ENCODE measurements at regions not wholly inside any gene's neighbourhood (a gene's known extent, or its start where the extent isn't known, plus 50 kb on each side); places are given as distances from the start of the nearest gene placed in this dataset.

DNA sequence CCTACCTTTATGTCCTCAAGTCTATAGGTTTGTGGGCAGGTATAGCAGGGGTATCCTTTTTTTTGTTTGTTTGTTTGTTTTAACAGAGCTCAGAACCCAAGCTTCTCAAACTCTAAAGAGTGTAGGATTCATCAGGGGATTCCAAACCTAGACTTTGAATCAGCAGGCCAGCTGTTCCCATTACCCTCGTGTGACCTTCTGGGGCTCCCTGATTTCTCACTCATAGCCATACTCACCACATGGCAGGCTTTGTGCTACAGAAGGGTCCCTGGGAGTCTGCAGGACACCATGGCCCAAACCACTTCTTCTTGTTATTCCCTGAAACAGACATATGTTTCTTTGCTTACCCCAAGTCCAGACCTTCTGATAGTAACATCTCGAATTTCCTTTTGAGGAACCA, 350.8 kb upstream of the TSHZ2 start:
- Histone ChIP-seq H3K27me3 (no peaks in the 10 kb centered on the region), H3K27ac (no peak overlapping the region), H3K4me3 (no peak overlapping the region), H3K9me3 (ENCODE audit: low read depth) (no peaks in the 10 kb centered on the region), H3K36me3 (no peaks in the 10 kb centered on the region), H3K4me1 (ENCODE audit: low read depth) (no peaks in the 10 kb centered on the region)
- DNase-seq (ENCODE audit: low read depth in 1 of 2, low spot score in 1 of 2) = no peak
- TF ChIP-seq, protein P1, sequence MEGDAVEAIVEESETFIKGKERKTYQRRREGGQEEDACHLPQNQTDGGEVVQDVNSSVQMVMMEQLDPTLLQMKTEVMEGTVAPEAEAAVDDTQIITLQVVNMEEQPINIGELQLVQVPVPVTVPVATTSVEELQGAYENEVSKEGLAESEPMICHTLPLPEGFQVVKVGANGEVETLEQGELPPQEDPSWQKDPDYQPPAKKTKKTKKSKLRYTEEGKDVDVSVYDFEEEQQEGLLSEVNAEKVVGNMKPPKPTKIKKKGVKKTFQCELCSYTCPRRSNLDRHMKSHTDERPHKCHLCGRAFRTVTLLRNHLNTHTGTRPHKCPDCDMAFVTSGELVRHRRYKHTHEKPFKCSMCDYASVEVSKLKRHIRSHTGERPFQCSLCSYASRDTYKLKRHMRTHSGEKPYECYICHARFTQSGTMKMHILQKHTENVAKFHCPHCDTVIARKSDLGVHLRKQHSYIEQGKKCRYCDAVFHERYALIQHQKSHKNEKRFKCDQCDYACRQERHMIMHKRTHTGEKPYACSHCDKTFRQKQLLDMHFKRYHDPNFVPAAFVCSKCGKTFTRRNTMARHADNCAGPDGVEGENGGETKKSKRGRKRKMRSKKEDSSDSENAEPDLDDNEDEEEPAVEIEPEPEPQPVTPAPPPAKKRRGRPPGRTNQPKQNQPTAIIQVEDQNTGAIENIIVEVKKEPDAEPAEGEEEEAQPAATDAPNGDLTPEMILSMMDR (IDR thresholded peaks at IDR 0.05; ENCODE audit: low read depth, low read length) = no peak

GRCh38 chr20:52619671-52620070, 352.5 kb upstream of the TSHZ2 start:
- Histone ChIP-seq H3K27ac (no peak overlapping the region), H3K4me1 (ENCODE audit: low read depth) (no peaks in the 10 kb centered on the region), H3K9me3 (ENCODE audit: low read depth) (no peaks in the 10 kb centered on the region), H3K4me3 (no peak overlapping the region), H3K36me3 (no peaks in the 10 kb centered on the region), H3K27me3 (no peaks in the 10 kb centered on the region)
- no peak for DNase-seq (ENCODE audit: low read depth in 1 of 2, low spot score in 1 of 2)
- TF ChIP-seq, protein P1 (IDR thresholded peaks at IDR 0.05; ENCODE audit: low read depth, low read length) = no peak

GRCh38 chr20:52619101-52619500, 353.1 kb upstream of the TSHZ2 start:
- no peaks in the 10 kb centered on the region for H3K27me3 ChIP-seq
- TF ChIP-seq, protein P1 (IDR thresholded peaks at IDR 0.05; ENCODE audit: low read depth, low read length) = no peak
- no peak overlapping the region for H3K4me3 ChIP-seq
- H3K36me3 ChIP-seq = no peaks in the 10 kb centered on the region
- no peaks in the 10 kb centered on the region for H3K4me1 ChIP-seq (ENCODE audit: low read depth)
- H3K27ac ChIP-seq = no peak overlapping the region
- no peak for DNase-seq (ENCODE audit: low read depth in 1 of 2, low spot score in 1 of 2)
- H3K9me3 ChIP-seq (ENCODE audit: low read depth) = no peaks in the 10 kb centered on the region

- Histone ChIP-seq H3K4me1 (ENCODE audit: low read depth) (no peaks in the 10 kb centered on the region), H3K4me3 (no peak overlapping the region), H3K36me3 (no peaks in the 10 kb centered on the region), H3K9me3 (ENCODE audit: low read depth) (no peaks in the 10 kb centered on the region), H3K27ac (no peak overlapping the region), H3K27me3 (no peaks in the 10 kb centered on the region)
- no peak for DNase-seq (ENCODE audit: low read depth in 1 of 2, low spot score in 1 of 2)
- TF ChIP-seq, protein P1 (IDR thresholded peaks at IDR 0.05; ENCODE audit: low read depth, low read length) = no peak
Measured at GRCh38 chr20:52616629-52617028, 355.5 kb upstream of the TSHZ2 start.

GRCh38 chr20:52614051-52614863, 357.9 kb upstream of the TSHZ2 start:
- Histone ChIP-seq H3K9me3 (ENCODE audit: low read depth) (no peaks in the 10 kb centered on the region), H3K4me3 (no peak overlapping the region), H3K27me3 (no peaks in the 10 kb centered on the region), H3K27ac (no peak overlapping the region), H3K36me3 (no peaks in the 10 kb centered on the region), H3K4me1 (ENCODE audit: low read depth) (no peaks in the 10 kb centered on the region)
- TF ChIP-seq, protein P1 (IDR thresholded peaks at IDR 0.05; ENCODE audit: low read depth, low read length) = no peak
- DNase-seq (ENCODE audit: low read depth in 1 of 2, low spot score in 1 of 2) = no peak

All from cardiac muscle cell (in vitro differentiated cells and primary cell).